ENCODE measurements at regions not wholly inside any gene's neighbourhood (a gene's known extent, or its start where the extent isn't known, plus 50 kb on each side); places are given as distances from the start of the nearest gene placed in this dataset.

DNA sequence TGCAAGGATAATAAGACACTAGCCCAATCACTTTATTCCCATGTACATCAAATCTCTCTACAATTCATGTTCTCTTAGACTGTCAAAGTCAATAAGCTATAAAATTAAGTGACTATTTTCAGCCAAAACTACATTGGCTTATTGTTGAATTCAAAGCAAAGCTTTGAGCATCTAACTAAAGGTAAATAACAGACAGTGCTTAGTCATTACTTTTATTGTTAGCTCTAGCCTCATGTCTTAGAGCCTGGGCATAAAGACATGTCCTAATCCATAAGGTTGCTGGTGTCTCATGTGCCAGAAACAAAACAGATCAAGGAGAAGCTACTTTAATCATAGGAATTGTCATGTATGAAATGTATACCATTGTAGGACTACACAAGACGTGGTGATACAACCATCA is 103.1 kb upstream of the UNC5C start (continued):
- TF ChIP-seq BACH1 (IDR thresholded peaks at IDR 0.05; ENCODE audit: low read length) = no peak
- no peak for TF ChIP-seq SUZ12 (IDR thresholded peaks at IDR 0.05; ENCODE audit: low read length)
- TF ChIP-seq SP4 (IDR thresholded peaks at IDR 0.05; ENCODE audit: low read length) = no peak
